NCI-H1417 (cell line): ENCODE measurements at regions not wholly inside any gene's neighbourhood (a gene's known extent, or its start where the extent isn't known, plus 50 kb on each side); places are given as distances from the start of the nearest gene placed in this dataset.
"Not testable (repeated sequence)": the region's sequence is repeated elsewhere in the genome, so short reads cannot be mapped to it uniquely, and the experiment has no call there.

Source experiments
- DNase-seq, 3 experiments: peaks; one replicate each; lab custom pipeline; 2025; lab: John Stamatoyannopoulos, UW

DNA sequence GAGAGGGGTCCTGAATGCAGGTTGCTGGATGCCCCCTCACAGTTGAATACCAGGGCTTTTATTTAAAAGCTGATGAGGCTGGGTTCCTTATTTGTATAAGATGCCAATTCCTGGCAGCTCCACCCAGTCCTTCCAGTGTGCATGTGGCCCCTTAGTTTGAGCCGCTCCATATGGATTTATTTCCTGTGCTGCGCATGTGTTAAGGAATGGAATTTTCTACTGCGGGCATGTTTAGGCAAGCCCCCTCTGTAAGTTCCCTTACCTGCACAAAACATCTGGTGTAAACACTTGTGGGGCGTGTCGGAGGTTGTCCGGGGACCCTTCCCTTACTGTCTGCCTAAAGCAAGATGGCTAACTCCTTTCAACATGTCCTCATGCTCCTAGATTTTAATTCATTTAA, 1901.4 kb downstream of the KHDRBS2 start:
- not testable (repeated sequence) for DNase-seq

DNA sequence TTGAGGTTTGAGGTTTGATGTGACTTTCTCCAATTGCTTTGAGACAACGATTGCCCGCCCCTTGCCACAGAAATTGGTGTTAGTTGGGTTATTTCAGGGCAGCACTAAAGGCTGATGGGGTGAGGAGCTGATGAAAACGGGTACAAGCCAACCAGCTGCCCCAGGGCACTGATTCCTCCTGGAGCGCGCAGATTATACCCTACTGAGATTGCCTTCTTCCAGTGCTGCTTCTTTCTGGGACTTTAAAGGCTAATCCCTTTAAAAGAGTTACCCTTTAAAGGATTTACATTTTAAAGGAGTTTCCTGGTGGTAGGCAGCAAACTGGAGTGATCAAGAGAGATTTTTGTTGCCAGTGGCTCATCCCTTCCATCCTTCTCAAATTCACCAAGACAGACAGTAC, 1903.3 kb downstream of the KHDRBS2 start:
- not testable (repeated sequence) for DNase-seq

GRCh38 chr6:60374078-60374477, 1911.9 kb downstream of the KHDRBS2 start:
- not testable (repeated sequence) for DNase-seq

GRCh38 chr6:60367800-60368199, 1918.2 kb downstream of the KHDRBS2 start:
- not testable (repeated sequence) for DNase-seq

DNA sequence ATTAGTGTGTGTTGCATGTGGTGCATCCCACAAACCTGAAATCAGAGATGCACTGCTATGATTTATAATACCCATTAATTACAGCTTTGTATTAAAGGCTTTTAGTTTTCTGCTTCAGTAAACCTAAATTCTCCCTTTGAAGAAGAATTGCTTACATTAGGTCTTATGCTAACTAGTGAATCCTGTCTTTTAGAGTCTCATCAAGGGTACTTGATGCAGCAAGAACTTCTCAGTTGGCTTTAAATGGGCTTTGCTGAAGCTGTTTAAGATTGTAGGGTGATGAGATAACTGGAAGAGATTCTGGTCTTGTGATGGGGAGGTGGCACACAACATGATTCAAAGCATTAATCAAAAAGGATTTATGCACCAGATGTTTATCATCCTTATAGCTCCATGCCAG, 1920.1 kb downstream of the KHDRBS2 start:
- DNase-seq = peak in 1 of 3 experiments; percentile 2

- not testable (repeated sequence) for DNase-seq
Observed at GRCh38 chr6:60342411-60343008, 1943.5 kb downstream of the KHDRBS2 start.

DNA sequence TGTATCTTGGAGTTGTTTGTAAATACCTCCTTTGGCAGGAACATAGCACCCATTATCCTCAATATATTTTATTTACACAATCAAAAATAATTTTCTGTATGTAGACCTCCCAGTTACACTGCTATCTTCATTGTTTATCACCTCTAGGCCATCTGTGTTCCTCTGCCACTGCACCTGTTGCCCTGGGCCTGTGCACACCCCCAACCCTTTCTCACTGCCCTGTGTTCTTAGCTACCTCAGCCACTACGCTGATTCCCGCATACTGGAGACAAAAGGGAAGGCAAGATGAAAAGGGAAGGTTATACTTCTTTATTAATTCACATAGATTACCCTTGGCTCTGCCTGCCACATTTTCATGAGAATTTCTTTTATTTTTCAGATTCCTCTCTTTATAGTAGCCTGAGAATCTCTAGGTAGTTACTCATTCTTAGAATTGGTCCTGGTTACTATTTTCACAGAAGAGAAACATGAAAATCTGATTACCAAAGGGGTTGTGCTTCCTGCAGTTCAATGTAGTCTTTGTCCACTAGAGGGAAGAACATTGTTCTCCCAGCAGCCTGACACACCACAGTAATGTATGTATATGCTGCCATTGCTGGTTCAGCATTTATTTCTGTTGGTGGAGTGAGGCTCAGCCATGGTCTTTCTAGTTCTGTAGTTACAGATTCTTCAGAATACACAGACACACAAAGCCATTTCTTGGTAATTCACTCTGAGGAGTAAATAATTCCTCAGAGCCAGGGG, 1947.5 kb downstream of the KHDRBS2 start:
- not testable (repeated sequence) for DNase-seq

DNA sequence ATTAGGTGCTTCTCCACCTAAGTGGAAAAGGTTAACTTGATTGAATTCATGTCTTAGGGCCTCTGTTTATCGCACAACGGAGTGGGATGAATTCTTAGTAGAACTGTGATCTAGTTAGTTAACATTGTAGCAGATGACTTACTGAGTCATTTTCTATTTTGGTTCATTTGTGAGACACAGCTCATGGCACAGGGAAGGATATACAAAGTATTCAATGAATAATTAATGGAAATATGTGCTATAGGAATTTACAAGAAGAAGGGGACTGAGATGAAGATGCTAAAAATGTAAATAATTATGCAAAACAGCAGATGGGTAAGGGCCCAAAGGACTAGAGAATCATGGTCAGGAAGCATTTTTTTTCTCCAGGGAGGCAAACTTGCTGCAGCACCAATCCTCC, 1950.9 kb downstream of the KHDRBS2 start:
- not testable (repeated sequence) for DNase-seq

GRCh38 chr6:60333708-60334107, 1952.3 kb downstream of the KHDRBS2 start:
- not testable (repeated sequence) for DNase-seq

- not testable (repeated sequence) for DNase-seq
Observed at GRCh38 chr6:60308939-60309338, 1977.1 kb downstream of the KHDRBS2 start.
